Activated CD4-positive, alpha-beta memory T cell treated with anti-CD3 and anti-CD28 coated beads, Interleukin-2, amount 10 ng/mL, durations not matched to agents 7 days and 5 days (primary cell): ENCODE measurements at regions not wholly inside any gene's neighbourhood (a gene's known extent, or its start where the extent isn't known, plus 50 kb on each side); places are given as distances from the start of the nearest gene placed in this dataset.

Source experiments
- CTCF ChIA-PET: fragments of 350-600 bp; sonication (Branson Sonifier 250); formaldehyde crosslinking; loops from one replicate; lab custom pipeline; 2021; ENCODE audit warnings: antibody characterized with exemption, inconsistent platforms; lab: Charles Lee
- POLR2A ChIA-PET: fragments of 350-600 bp; sonication (Branson Sonifier 250); formaldehyde crosslinking; loops from one replicate; lab custom pipeline; 2021; ENCODE audit warnings: antibody characterized with exemption; lab: Charles Lee
- DNase-seq: peaks from one replicate; pipeline ENCODE4 v3.0.0-alpha.2; 2020
- H3K27ac Mint-ChIP-seq: one replicate; pipeline ENCODE4 v1.8.0; 2021; ENCODE audit warnings: mild to moderate bottlenecking, mixed read lengths
- H3K27me3 Mint-ChIP-seq: one replicate; pipeline ENCODE4 v1.8.0; 2021; ENCODE audit warnings: mixed read lengths
- H3K36me3 Mint-ChIP-seq: one replicate; pipeline ENCODE4 v1.8.0; 2021; ENCODE audit warnings: low read depth, mixed read lengths
- H3K4me1 Mint-ChIP-seq: one replicate; pipeline ENCODE4 v1.8.0; 2021; ENCODE audit warnings: mixed read lengths
- H3K4me3 Mint-ChIP-seq: one replicate; pipeline ENCODE4 v1.8.0; 2021; ENCODE audit warnings: mild to moderate bottlenecking, mixed read lengths
- H3K9me3 Mint-ChIP-seq: one replicate; pipeline ENCODE4 v1.8.0; 2021; ENCODE audit warnings: mixed read lengths

DNA sequence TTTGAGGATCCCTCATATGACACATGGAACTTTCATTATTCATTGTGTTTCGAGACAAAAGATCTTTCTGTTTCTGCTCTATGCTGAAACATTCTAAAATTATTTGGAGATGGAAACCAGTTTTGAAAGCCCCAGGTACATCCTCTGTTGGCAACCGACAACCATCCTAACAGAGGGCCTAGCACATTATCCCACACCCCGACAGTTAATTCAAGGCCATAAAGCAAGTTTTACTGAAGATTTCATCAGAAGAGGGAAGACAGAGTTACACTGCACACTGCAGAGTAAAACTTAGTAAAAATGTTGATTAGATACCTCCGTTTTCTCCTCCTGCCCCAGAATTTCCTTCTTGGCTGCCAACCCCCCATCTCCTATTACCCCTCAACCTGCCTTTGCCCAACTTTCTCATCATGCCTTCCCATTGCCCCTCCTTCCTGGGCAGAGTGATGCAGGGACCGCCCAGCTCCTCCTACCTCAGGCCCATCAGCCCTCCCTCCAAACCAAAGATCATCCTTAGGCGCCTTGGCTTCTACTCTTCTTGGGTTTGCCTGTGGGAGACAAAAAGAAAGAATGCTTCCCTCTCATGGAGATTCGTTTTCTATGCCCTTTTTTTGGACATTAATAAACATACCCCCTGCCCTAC, 52.9 kb upstream of the CITED4 start:
- H3K27me3 Mint-ChIP-seq, result no peaks in the 10 kb centered on the region
- no peak for DNase-seq
- CTCF ChIA-PET, result no interaction called here
- H3K4me1 Mint-ChIP-seq, result no peaks in the 10 kb centered on the region
- H3K9me3 Mint-ChIP-seq, result no peaks in the 10 kb centered on the region
- H3K4me3 Mint-ChIP-seq, result no peak overlapping the region
- no peak overlapping the region for H3K27ac Mint-ChIP-seq
- no peaks in the 10 kb centered on the region for H3K36me3 Mint-ChIP-seq
- POLR2A ChIA-PET, result no interaction called here

DNA sequence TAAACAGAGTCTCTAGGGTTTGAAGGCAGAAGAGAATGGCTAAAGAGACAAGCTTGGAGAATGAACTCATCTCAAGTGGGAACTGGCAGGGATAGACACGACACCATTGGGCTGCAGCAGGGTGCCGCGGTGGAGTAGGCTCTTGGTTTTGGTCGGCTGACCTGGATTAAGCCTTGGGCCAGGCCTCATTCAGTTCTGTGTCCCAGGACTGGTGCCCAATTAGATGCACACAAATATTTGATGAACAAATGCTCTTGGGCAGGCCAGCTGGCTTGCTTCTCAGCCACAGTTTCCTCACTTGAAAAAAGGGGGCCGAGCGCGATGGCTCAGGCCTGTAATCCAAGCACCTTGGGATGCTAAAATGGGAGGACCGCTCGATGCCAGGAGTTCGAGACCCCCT, 53.4 kb upstream of the CITED4 start:
- no peak for DNase-seq
- CTCF ChIA-PET, result no interaction called here
- H3K27ac Mint-ChIP-seq, result no peak overlapping the region

DNA sequence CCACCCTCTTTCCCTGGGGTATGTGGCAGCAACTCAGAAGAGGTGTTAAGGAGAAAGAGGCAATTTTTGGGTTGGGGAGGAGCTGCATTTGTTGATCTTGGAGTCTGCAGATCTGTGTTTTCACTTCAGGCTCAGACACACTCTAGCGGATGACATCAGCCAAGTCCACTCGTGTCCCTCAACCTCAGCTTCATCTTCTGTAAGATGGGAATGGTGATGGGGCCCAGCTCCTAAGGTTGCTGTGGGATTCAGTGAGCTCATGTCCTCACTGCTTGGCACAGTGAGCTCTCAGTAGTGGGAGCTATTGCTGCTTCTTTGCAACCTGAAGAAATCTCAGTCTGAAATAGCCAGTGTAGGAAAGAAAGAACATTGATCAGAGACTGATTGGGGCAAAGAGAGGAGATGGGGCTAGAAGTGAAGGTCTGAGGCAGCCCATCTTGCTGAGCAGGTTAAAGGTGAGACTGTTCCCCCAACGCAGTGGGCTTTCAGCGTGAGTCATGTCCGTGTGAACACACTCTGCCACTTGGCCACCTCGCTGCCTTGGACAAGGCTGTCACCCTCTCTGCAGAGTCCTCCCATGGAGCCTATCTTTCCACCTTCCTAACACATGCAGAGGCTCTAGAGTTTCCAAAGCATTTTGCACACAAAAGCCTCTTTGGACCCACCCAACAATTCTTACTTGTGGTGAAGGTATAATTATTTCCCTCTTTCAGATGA, 56.0 kb upstream of the CITED4 start:
- Mint-ChIP-seq H3K9me3 (no peaks in the 10 kb centered on the region), H3K4me1 (no peaks in the 10 kb centered on the region), H3K36me3 (no peaks in the 10 kb centered on the region), H3K27me3 (no peaks in the 10 kb centered on the region), H3K4me3 (no peak overlapping the region), H3K27ac (no peak overlapping the region)
- ChIA-PET CTCF (interaction anchor here (1.1 kb wide), 1 partner anchor 34 kb away, joined by 7 read pairs; no protein-coding TSS in a partner anchor), POLR2A (no interaction called here)
- no peak for DNase-seq

More for the DNA sequence above, 53.4 kb upstream of the CITED4 start:
- H3K27me3 Mint-ChIP-seq, result no peaks in the 10 kb centered on the region
- no peaks in the 10 kb centered on the region for H3K4me1 Mint-ChIP-seq
- H3K36me3 Mint-ChIP-seq, result no peaks in the 10 kb centered on the region
- POLR2A ChIA-PET, result no interaction called here
- H3K9me3 Mint-ChIP-seq, result no peaks in the 10 kb centered on the region
- H3K4me3 Mint-ChIP-seq, result no peak overlapping the region

DNA sequence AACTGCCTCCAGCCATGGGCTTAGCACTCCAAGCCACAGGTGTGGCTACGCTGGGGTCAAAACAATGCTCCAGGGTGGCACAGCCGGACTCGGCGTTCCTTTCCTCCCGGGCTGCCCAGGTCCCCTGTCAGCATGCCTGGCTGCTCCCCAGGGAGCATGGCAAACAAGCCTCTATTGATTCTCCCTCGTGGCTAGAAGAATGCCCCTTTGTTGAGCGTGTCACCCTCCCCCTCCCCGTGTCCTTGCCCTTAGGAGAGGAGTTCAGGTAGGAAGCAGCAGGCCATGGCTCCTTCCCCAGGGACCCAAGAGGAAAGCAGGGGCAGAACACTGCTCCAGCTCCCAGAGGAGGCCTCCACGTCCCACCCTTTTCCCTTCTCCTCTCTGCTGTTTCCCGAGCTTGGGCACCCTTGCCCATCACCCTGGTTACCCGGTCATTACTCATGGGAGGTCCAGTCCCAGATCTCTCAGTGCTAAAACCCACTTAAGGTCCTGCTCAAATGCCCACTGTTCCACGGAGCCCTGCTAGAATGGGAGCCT, 57.4 kb upstream of the CITED4 start:
- no peak overlapping the region for H3K4me3 Mint-ChIP-seq
- no peak for DNase-seq
- H3K27ac Mint-ChIP-seq, result no peak overlapping the region
- POLR2A ChIA-PET, result no interaction called here
- H3K9me3 Mint-ChIP-seq, result no peaks in the 10 kb centered on the region
- peaks cover 5% of the 10 kb centered on the region for H3K27me3 Mint-ChIP-seq
- CTCF ChIA-PET, result no interaction called here
- H3K36me3 Mint-ChIP-seq, result no peaks in the 10 kb centered on the region
- no peaks in the 10 kb centered on the region for H3K4me1 Mint-ChIP-seq

DNA sequence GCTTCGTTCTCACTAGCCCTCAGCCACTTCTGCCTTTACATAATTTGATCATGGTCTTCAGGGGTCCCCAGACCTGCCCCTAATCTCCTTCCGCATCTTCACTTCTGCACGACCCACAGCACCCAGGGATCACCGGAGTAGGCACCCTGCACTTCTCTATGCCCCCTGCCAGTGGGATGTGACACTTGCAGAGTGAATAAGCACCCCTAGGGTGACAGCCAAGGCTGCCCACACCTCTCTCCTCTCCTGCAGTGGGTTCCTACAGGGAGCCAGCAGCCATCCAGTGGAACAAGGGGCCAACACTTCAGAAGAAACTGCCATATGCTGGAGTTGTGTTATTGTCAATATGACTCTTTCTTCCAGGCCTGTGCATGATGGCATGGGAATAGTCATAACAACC, 58.0 kb upstream of the CTPS1 start:
- ChIA-PET CTCF (interaction anchor here (0.8 kb wide), 1 partner anchor 27 kb away, joined by 4 read pairs; no protein-coding TSS in a partner anchor), POLR2A (no interaction called here)
- H3K36me3 Mint-ChIP-seq, result no peaks in the 10 kb centered on the region
- H3K9me3 Mint-ChIP-seq, result no peaks in the 10 kb centered on the region
- H3K4me3 Mint-ChIP-seq, result no peak overlapping the region
- DNase-seq, result no peak
- H3K27ac Mint-ChIP-seq, result no peak overlapping the region
- H3K4me1 Mint-ChIP-seq, result no peaks in the 10 kb centered on the region
- peaks cover 5% of the 10 kb centered on the region for H3K27me3 Mint-ChIP-seq

DNA sequence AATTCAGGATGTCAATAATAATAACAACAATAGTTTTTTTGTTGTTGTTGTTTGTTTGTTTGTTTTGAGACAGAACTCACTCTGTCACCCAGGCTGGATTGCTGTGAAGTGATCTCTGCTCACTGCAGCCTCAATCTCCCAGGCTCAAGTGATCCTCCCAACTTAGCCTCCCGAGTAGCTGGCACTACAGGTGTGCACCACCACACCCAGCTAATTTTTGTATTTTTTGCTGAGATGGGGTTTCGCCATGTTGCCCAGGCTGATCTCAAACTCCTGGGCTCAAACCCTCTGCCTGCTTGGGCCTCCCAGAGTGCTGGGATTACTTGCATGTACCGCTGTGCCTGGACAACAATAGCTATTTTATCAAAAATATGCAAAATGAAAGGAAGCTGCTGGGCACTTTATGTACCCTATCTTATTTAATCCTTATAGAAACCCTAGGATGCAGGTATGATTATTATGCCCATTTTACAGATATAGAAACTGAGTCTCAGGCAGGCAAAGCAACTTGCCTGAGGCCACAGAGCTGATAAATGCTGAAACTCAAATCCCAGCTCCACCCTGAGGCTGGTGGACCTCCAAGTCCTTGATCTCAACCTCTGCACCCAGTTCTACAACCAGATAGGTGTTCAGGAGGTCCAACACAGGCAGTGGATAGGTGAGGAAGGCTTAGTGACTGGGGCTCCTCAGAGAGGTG, 57.4 kb upstream of the CTPS1 start:
- ChIA-PET CTCF (interaction anchor here (0.8 to 0.9 kb wide), 2 partner anchors 26 to 31 kb away, joined by 3 to 4 read pairs; no protein-coding TSS in a partner anchor), POLR2A (no interaction called here)
- H3K36me3 Mint-ChIP-seq, result no peaks in the 10 kb centered on the region
- H3K27ac Mint-ChIP-seq, result no peak overlapping the region
- no peak for DNase-seq
- H3K27me3 Mint-ChIP-seq, result peaks cover 5% of the 10 kb centered on the region
- no peak overlapping the region for H3K4me3 Mint-ChIP-seq
- H3K4me1 Mint-ChIP-seq, result no peaks in the 10 kb centered on the region
- no peaks in the 10 kb centered on the region for H3K9me3 Mint-ChIP-seq

DNA sequence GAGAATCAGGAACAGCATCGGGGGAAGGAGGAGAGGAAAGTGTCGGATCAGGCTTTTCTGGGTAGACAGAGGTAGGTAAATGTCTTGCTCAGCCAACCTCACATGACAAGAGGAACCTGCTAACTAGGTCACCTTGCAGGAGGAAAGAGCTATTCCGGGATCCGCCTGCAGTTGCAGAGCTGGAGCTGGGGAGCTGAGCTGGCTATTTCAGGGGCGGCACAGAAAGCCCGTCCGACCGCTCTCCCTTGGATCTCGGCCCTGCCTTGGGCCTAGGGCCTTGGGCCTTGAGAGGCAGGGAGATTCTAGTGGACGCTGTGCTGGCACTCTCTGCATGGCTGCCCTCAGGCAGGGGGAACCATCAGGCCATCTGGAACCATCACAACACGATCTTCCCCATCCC, 56.5 kb upstream of the CTPS1 start:
- no peaks in the 10 kb centered on the region for H3K9me3 Mint-ChIP-seq
- no peak overlapping the region for H3K27ac Mint-ChIP-seq
- H3K4me1 Mint-ChIP-seq, result no peaks in the 10 kb centered on the region
- ChIA-PET CTCF (no interaction called here), POLR2A (no interaction called here)
- no peak for DNase-seq
- no peaks in the 10 kb centered on the region for H3K36me3 Mint-ChIP-seq
- peaks cover 5% of the 10 kb centered on the region for H3K27me3 Mint-ChIP-seq
- H3K4me3 Mint-ChIP-seq, result no peak overlapping the region

DNA sequence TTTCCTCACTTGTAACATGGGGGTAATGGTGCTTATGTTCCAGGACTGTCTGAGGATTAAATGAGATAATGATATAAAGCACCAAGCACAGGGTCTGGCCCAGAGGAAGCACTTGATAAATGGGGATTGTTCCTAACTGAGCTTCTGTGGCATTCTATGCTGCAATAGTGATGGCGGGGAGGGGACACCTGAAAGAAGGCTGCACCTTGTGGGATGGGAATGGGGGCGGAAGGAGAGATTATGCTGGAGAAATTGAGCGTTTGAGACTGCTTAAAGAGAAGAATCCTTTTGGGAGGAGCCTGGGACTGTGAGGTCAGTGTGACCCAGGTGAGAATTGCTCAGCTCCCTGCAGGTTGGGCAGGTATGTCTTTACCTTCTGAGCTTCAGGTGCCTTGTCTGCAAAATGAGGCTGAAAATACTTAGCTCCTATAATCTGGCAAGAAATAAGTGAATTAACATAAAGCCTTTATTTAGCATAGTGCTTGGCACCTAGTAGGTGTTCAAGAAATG, 55.9 kb upstream of the CTPS1 start:
- POLR2A ChIA-PET, result no interaction called here
- Mint-ChIP-seq H3K4me1 (no peaks in the 10 kb centered on the region), H3K4me3 (no peak overlapping the region), H3K27me3 (peaks cover 5% of the 10 kb centered on the region), H3K36me3 (no peaks in the 10 kb centered on the region), H3K9me3 (no peaks in the 10 kb centered on the region), H3K27ac (no peak overlapping the region)
- DNase-seq, result no peak
- CTCF ChIA-PET, result no interaction called here

DNA sequence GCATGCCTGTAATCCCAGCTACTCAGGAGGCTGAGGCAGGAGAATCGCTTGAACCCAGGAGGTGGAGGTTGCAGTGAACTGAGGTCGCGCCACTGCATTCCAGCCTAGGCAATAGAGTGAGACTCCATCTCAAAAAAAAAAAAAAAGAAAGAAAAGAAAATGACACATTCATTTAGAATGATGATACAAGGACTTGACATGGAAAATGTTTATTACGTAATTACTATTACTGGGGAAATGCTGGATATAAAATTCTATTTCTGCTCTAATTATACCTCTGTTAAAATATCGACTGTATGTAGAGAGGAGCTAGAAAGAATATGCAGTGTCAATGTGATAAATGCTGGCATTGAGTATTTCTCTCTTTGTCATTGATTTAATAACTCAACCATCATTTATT, 54.7 kb upstream of the CTPS1 start:
- ChIA-PET CTCF (no interaction called here), POLR2A (no interaction called here)
- H3K4me1 Mint-ChIP-seq, result no peaks in the 10 kb centered on the region
- no peak overlapping the region for H3K4me3 Mint-ChIP-seq
- H3K27me3 Mint-ChIP-seq, result peaks cover 5% of the 10 kb centered on the region
- H3K9me3 Mint-ChIP-seq, result no peaks in the 10 kb centered on the region
- H3K27ac Mint-ChIP-seq, result no peak overlapping the region
- DNase-seq, result no peak
- no peaks in the 10 kb centered on the region for H3K36me3 Mint-ChIP-seq

DNA sequence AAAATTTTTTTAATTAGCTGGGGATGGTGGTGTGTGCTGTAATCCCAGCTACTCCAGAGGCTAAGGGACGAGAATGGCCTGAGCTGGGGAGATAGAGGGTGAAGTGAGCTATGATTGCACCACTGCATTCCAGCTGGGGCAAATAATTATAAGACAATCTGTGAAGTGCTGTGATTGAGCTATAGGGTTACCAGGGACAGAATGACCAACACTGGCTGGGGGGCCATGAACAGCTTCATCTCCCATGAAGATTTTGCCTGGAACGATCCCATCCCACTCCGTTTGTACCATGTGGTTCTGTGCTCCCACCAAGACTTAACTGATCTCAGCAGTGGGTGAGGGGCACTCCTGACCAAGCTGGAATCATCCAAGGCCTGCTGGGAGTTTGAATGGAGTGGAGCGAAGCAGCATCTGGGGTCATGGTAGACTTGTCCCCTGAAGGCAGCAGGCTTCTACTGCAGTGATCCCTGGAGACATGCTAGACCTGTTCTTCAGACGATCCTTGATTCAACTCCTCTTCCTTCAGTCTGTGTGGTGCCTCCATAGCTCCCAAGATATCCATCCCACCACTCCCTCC, 53.6 kb upstream of the CTPS1 start:
- Mint-ChIP-seq H3K4me3 (no peak overlapping the region), H3K4me1 (no peaks in the 10 kb centered on the region), H3K27ac (no peak overlapping the region), H3K36me3 (no peaks in the 10 kb centered on the region), H3K9me3 (no peaks in the 10 kb centered on the region), H3K27me3 (peaks cover 5% of the 10 kb centered on the region)
- ChIA-PET POLR2A (no interaction called here), CTCF (interaction anchor here (0.8 to 1.2 kb wide), 2 partner anchors 22 to 76 kb away, joined by 3 read pairs; no protein-coding TSS in a partner anchor)
- DNase-seq, result no peak

DNA sequence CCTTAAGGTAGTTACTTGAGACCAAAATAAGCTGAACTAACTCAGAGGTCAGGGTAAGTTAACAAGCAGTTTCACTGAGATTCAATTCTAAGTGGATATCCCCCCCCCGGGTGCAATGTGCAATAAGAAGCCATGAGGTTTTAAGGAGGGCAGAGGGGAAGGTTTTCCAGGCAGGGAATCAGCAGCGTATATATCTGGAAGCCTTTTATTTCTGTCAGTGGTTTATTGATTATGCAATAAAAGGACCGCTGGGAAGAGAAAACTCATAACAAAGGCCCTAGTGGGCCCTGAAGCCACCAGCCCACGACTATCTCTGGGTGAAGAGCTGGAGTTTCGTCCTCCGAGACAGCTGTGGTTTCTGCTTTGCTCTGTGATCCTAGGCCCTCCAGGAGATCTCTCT, 53.1 kb upstream of the CTPS1 start:
- Mint-ChIP-seq H3K27me3 (peaks cover 8% of the 10 kb centered on the region), H3K4me1 (no peaks in the 10 kb centered on the region), H3K4me3 (no peak overlapping the region), H3K9me3 (no peaks in the 10 kb centered on the region), H3K36me3 (no peaks in the 10 kb centered on the region), H3K27ac (no peak overlapping the region)
- ChIA-PET POLR2A (no interaction called here), CTCF (interaction anchor here (1.2 kb wide), 1 partner anchor 77 kb away, joined by 3 read pairs; no protein-coding TSS in a partner anchor)
- DNase-seq, result no peak

DNA sequence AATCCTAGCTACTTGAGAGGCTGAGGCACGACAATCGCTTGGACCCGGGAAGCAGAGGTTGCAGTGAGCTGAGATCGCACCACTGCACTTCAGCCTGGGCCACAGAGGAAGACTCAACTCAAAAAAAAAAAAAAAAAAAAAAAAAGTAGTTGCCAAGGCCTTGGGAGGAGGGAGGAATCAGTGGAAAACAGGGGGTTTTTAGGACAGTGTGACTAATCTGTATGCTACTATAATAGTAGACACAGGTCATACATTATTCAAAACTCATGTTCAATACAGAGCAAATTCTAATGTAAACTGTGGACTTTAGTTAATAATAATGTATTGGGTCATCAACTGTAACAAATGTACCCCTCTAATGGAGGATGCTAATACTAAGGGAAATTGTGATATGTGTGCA, 51.7 kb upstream of the CTPS1 start:
- POLR2A ChIA-PET, result interaction anchor here (1.0 kb wide), 1 partner anchor 10 kb away, joined by 3 read pairs; no protein-coding TSS in a partner anchor
- no peaks in the 10 kb centered on the region for H3K36me3 Mint-ChIP-seq
- no peaks in the 10 kb centered on the region for H3K9me3 Mint-ChIP-seq
- H3K4me3 Mint-ChIP-seq, result no peak overlapping the region
- H3K27me3 Mint-ChIP-seq, result peaks cover 9% of the 10 kb centered on the region
- no peak for DNase-seq
- H3K27ac Mint-ChIP-seq, result no peak overlapping the region
- no peaks in the 10 kb centered on the region for H3K4me1 Mint-ChIP-seq
- CTCF ChIA-PET, result interaction anchor here (0.6 to 1.2 kb wide), 3 partner anchors 21 to 130 kb away, joined by 3 to 6 read pairs (median 4); no protein-coding TSS in a partner anchor
